GM19468 (cell line): ENCODE measurements at regions not wholly inside any gene's neighbourhood (a gene's known extent, or its start where the extent isn't known, plus 50 kb on each side); places are given as distances from the start of the nearest gene placed in this dataset.

Experiments
- ATAC-seq: cut with Tn5 transposase; IDR thresholded peaks from one replicate; pipeline ENCODE4 v1.9.1; 2021; ENCODE audit warnings: mild to moderate bottlenecking, moderate library complexity, moderate number of reproducible peaks; ENCODE audit not compliant: unreplicated experiment; ENCODE audit errors: extremely low read depth

GRCh38 chr5:144101616-144102015 lies 68.8 kb downstream of the YIPF5 start:
- no peak for ATAC-seq

GRCh38 chr5:144102361-144102760 lies 68.1 kb downstream of the YIPF5 start:
- no peak for ATAC-seq

- no peak for ATAC-seq
Observed at GRCh38 chr5:144102979-144103378, 67.5 kb downstream of the YIPF5 start.

GRCh38 chr5:144103611-144104485 lies 66.6 kb downstream of the YIPF5 start:
- ATAC-seq, result no peak

GRCh38 chr5:144105371-144105770 lies 65.1 kb downstream of the YIPF5 start:
- no peak for ATAC-seq

DNA sequence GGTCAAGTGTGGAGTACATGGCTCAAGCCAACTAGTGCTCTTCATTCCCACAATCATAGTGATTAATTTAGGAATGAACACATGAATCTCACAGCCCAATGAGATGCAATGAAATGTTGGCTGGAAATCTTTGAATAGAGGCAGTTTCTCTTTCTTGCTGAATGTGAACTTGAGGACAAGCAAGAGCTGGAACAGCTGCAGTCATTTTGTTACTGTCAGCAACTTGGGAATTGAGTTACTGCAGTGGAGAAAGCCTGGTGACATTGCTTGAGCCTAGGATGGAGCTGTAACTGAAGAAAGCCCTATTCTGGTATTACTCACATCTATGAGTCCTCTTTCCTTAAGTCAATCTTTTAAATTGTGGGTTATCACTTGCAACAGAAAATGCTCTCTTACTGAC lies 62.3 kb downstream of the YIPF5 start:
- ATAC-seq, result no peak
